GM12878 (cell line): ENCODE measurements at regions not wholly inside any gene's neighbourhood (a gene's known extent, or its start where the extent isn't known, plus 50 kb on each side); places are given as distances from the start of the nearest gene placed in this dataset.

Experiments
- ATAC-seq: fragments of 200-7000 bp; cut with Tn5 transposase; 3 replicates; pipeline ENCODE4 v1.9.1; 2020; ENCODE audit warnings: mild to moderate bottlenecking, moderate library complexity
- BruUV-seq: library from RNA; stranded (reverse); fragments of 400-500 nt; replicated peaks from 2 replicates; lab custom pipeline; 2021; lab: Mats Ljungman, UMichigan
- CTCF ChIA-PET: fragments of 300-600 bp; sonication (Branson Sonifier 250); formaldehyde crosslinking; extraction: SDS; loops from one replicate; lab custom pipeline; 2021; ENCODE audit warnings: inconsistent platforms; lab: Yijun Ruan, JAX
- POLR2A ChIA-PET: fragments of 350-600 bp; formaldehyde crosslinking; extraction: SDS; loops from one replicate; lab custom pipeline; 2021; ENCODE audit warnings: inconsistent platforms; lab: Charles Lee
- RAD21 ChIA-PET: fragments of 300-600 bp; sonication (Branson Sonifier 250); formaldehyde crosslinking; loops from one replicate; lab custom pipeline; 2023; ENCODE audit warnings: antibody characterized with exemption; ENCODE audit not compliant: unreplicated experiment; lab: Charles Lee
- SMC1A ChIA-PET: fragments of 300-600 bp; sonication (Branson Sonifier 250); formaldehyde crosslinking; loops from one replicate; lab custom pipeline; 2023; ENCODE audit not compliant: unreplicated experiment, uncharacterized antibody; lab: Charles Lee
- DNase-seq: peaks from one replicate; pipeline ENCODE4 v3.0.0-alpha.2; 2011; ENCODE audit warnings: low read depth, low spot score
- FAIRE-seq: peaks from 3 replicates; lab custom pipeline; 2011; peaks lifted over from hg19 to GRCh38; lab: Jason Lieb, UNC
- H2AFZ ChIP-seq: 2 replicates; pipeline ENCODE4 v1.6.0; 2011; ENCODE audit warnings: low read depth, low read length, control low read depth; ENCODE audit not compliant: control insufficient read depth
- H3K27ac ChIP-seq: 2 replicates; pipeline ENCODE4 v1.5.1; 2011; ENCODE audit warnings: control low read depth; ENCODE audit not compliant: control insufficient read depth, insufficient read depth
- H3K27me3 ChIP-seq, 2 experiments: replicated peaks in 1 of 2; 2 replicates each; pipeline versions ENCODE4 v1.6.0 to v1.6.1; 2011; ENCODE audit warnings: low read length in 1 of 2; ENCODE audit not compliant: control insufficient read depth in 2 of 2, insufficient read depth in 2 of 2
- H3K36me3 ChIP-seq, 2 experiments: 2 replicates each; pipeline ENCODE4 v1.5.1; 2011; ENCODE audit warnings: low read length in 1 of 2; ENCODE audit not compliant: control insufficient read depth in 2 of 2, insufficient read depth in 2 of 2
- H3K4me1 ChIP-seq: 2 replicates; pipeline ENCODE4 v1.6.1; 2011; ENCODE audit warnings: mild to moderate bottlenecking, low read length, moderate library complexity, mixed read lengths; ENCODE audit not compliant: control insufficient read depth, insufficient read depth
- H3K4me2 ChIP-seq: 2 replicates; pipeline ENCODE4 v1.6.0; 2011; ENCODE audit warnings: control low read depth; ENCODE audit not compliant: control insufficient read depth, insufficient read depth
- H3K4me3 ChIP-seq: fragments of 200-600 bp; sonication (generic); 2 replicates; pipeline ENCODE4 v1.5.1; 2016
- H3K79me2 ChIP-seq: 2 replicates; pipeline ENCODE4 v1.6.0; 2011; ENCODE audit warnings: low read length; ENCODE audit not compliant: control insufficient read depth, insufficient read depth
- H3K9ac ChIP-seq: 2 replicates; pipeline ENCODE4 v1.8.0; 2011; ENCODE audit warnings: low read length, control low read depth, mixed read lengths; ENCODE audit not compliant: control insufficient read depth, insufficient read depth
- H3K9me3 ChIP-seq: replicated peaks from 3 replicates; pipeline ENCODE4 v1.5.1; 2011; ENCODE audit warnings: mild to moderate bottlenecking, low read length; ENCODE audit not compliant: control insufficient read depth, insufficient read depth
- H4K20me1 ChIP-seq: 2 replicates; pipeline ENCODE4 v1.6.0; 2011; ENCODE audit not compliant: control insufficient read depth, insufficient read depth
- BRCA1 ChIP-seq: IDR thresholded peaks from 2 replicates; pipeline ENCODE4 v1.6.1; 2011; ENCODE audit warnings: low read depth, low read length, improper control_type of control experiment
- CHD2 ChIP-seq: IDR thresholded peaks from 2 replicates; pipeline ENCODE4 v1.6.1; 2011; ENCODE audit warnings: low read depth, low read length, improper control_type of control experiment, borderline replicate concordance
- ESRRA ChIP-seq: IDR thresholded peaks from 2 replicates; pipeline ENCODE4 v1.6.1; 2012; ENCODE audit warnings: mild to moderate bottlenecking, low read length, improper control_type of control experiment
- FOXK2 ChIP-seq: fragments of 450-650 bp; IDR thresholded peaks from 2 replicates; pipeline ENCODE4 v1.6.1; 2017; ENCODE audit warnings: mild to moderate bottlenecking, moderate library complexity
- IKZF1 ChIP-seq: fragments of 450-650 bp; conservative IDR thresholded peaks from 2 replicates; pipeline ENCODE4 v1.6.1; 2017; ENCODE audit warnings: antibody characterized with exemption, mild to moderate bottlenecking
- MEF2B ChIP-seq: fragments of 450-650 bp; IDR thresholded peaks from 2 replicates; pipeline ENCODE4 v1.6.1; 2018; ENCODE audit warnings: mild to moderate bottlenecking, moderate library complexity; ENCODE audit not compliant: partially characterized antibody, poor library complexity, severe bottlenecking
- MTA2 ChIP-seq: fragments of 450-650 bp; IDR thresholded peaks from 2 replicates; pipeline ENCODE4 v1.6.1; 2016; ENCODE audit warnings: low read depth, mild to moderate bottlenecking, moderate library complexity
- WGBS: methylation state at CpG from one replicate; pipeline ENCODE4 v1.1.6; 2016; ENCODE audit warnings: low lambda C conversion rate; ENCODE audit not compliant: insufficient replicate concordance, insufficient coverage; ENCODE audit errors: missing lambda C conversion rate; 5-methylcytosine and 5-hydroxymethylcytosine counted together
- in situ Hi-C: fragments of 300-500 bp; cut with MboI; formaldehyde crosslinking; loops from 9 replicates; pipeline ENCODE4 v1.14.3; 2018; ENCODE audit warnings: mixed read lengths
- intact Hi-C: fragments of 100-400 bp; cut with micrococcal nuclease; formaldehyde crosslinking; loops from one replicate; pipeline ENCODE4 v1.14.2; 2022; ENCODE audit not compliant: unreplicated experiment
- TF ChIP-seq, protein P1 (sequence below): IDR thresholded peaks from 2 replicates; pipeline ENCODE4 v1.6.1; 2012; ENCODE audit warnings: low read depth, low read length, improper control_type of control experiment
- TF ChIP-seq, protein P2 (sequence below): fragments of 450-650 bp; IDR thresholded peaks from 2 replicates; pipeline ENCODE4 v1.6.1; 2017; ENCODE audit warnings: low read depth, mild to moderate bottlenecking, moderate library complexity

DNA sequence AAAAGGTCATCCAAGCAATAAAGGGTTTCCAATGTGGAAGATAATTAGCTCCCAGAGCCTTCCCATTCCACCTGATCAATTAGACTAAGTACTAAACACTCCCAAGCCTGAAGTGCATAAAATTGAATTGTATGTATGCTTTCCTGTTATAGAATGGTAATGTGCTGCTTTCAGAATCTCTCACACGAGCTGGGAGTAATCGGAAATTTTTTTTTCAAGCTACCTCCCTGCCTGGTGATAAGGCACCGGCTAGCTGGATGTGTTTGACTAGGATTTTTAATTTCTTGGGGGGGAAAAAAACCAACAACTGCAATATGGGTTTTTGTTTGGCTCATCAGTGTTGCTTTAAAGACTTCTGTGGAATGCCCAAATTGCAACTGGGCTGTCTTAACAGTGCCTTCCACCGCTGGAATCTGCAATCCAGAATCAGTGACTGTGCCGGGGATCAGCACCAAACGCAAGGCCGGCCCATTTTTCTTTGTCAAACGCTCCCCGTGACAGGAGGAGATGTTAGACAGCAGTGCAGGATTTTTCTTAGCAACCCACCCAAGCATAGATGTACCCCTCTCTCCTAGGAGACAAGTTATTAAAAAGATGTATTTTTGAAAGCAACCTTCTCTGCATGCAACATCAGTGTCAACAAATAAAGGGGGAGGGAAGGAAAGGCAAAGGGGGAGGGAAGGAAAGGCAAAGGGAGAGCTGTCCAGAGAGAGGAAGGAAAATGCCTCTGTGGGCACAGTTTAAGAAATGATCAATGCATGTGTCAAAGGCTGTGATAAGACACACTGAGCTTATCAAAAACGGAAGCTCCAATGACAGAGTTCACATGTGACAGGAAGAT is 387.2 kb downstream of the NPIPA8 start:
- whole genome bisulfite sequencing: 16% methylated on average over 10 of the region's 10 CpGs
- TF ChIP-seq, protein P1, sequence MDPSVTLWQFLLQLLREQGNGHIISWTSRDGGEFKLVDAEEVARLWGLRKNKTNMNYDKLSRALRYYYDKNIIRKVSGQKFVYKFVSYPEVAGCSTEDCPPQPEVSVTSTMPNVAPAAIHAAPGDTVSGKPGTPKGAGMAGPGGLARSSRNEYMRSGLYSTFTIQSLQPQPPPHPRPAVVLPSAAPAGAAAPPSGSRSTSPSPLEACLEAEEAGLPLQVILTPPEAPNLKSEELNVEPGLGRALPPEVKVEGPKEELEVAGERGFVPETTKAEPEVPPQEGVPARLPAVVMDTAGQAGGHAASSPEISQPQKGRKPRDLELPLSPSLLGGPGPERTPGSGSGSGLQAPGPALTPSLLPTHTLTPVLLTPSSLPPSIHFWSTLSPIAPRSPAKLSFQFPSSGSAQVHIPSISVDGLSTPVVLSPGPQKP: no peak
- no peak for TF ChIP-seq FOXK2
- TF ChIP-seq, protein P2, sequence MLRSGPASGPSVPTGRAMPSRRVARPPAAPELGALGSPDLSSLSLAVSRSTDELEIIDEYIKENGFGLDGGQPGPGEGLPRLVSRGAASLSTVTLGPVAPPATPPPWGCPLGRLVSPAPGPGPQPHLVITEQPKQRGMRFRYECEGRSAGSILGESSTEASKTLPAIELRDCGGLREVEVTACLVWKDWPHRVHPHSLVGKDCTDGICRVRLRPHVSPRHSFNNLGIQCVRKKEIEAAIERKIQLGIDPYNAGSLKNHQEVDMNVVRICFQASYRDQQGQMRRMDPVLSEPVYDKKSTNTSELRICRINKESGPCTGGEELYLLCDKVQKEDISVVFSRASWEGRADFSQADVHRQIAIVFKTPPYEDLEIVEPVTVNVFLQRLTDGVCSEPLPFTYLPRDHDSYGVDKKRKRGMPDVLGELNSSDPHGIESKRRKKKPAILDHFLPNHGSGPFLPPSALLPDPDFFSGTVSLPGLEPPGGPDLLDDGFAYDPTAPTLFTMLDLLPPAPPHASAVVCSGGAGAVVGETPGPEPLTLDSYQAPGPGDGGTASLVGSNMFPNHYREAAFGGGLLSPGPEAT: no peak
- TF ChIP-seq MEF2B: no peak
- TF ChIP-seq CHD2: no peak
- no peak for TF ChIP-seq ESRRA
- TF ChIP-seq MTA2: no peak
- TF ChIP-seq BRCA1: no peak
- no peak for TF ChIP-seq IKZF1
- H3K27me3 ChIP-seq: no peaks in the 10 kb centered on the region; a peak in 1 of 4 replicates
- no peaks in the 10 kb centered on the region for H4K20me1 ChIP-seq
- ChIA-PET POLR2A (interaction anchor here (1.0 kb wide), 1 partner anchor 11 kb away, joined by 5 read pairs; no protein-coding TSS in a partner anchor), SMC1A (interaction anchor here (1.1 to 1.3 kb wide), 3 partner anchors 10 to 99 kb away, joined by 3 to 4 read pairs (median 3); no protein-coding TSS in a partner anchor), RAD21 (no interaction called here), CTCF (no interaction called here)
- no peaks in the 10 kb centered on the region for H3K36me3 ChIP-seq
- ATAC-seq (no peak), DNase-seq (no peak), FAIRE-seq (no peak)
- H3K79me2 ChIP-seq: no peaks in the 10 kb centered on the region
- BruUV-seq: no TSS peak
- in situ Hi-C loops: loop anchor here (25.0 kb wide), 1 partner anchor 813 kb away; no protein-coding TSS in a partner anchor
- peak overlapping the region; percentile 56 for H2AFZ ChIP-seq
- no peak overlapping the region for H3K4me2 ChIP-seq
- no peak overlapping the region for H3K4me3 ChIP-seq
- intact Hi-C loops: no loop called here
- H3K27ac ChIP-seq: no peak overlapping the region
- H3K9me3 ChIP-seq: no peaks in the 10 kb centered on the region; the same call in 2 of the 3 replicates
- peaks cover under 1% of the 10 kb centered on the region for H3K4me1 ChIP-seq
- H3K9ac ChIP-seq: no peak overlapping the region
